ENCODE measurements at regions not wholly inside any gene's neighbourhood (a gene's known extent, or its start where the extent isn't known, plus 50 kb on each side); places are given as distances from the start of the nearest gene placed in this dataset.

- H3K36me3 Mint-ChIP-seq (ENCODE audit: low read depth), result no peaks in the 10 kb centered on the region
- ATAC-seq (ENCODE audit: poor library complexity) (no peak), DNase-seq (no peak)
- Histone ChIP-seq H3K9me3 (ENCODE audit: control insufficient read depth in 1 of 2, insufficient read depth in 1 of 2, low read length in 2 of 2) (no peaks in the 10 kb centered on the region), H3K36me3 (ENCODE audit: insufficient read depth, low read length) (no peaks in the 10 kb centered on the region), H3K4me3 (ENCODE audit: low read length) (no peak overlapping the region), H3K4me1 (ENCODE audit: insufficient read depth, low read length) (no peaks in the 10 kb centered on the region), H3K27me3 (ENCODE audit: control insufficient read depth in 1 of 2, insufficient read depth in 2 of 2, low read length in 2 of 2) (no peaks in the 10 kb centered on the region), H3K27ac (ENCODE audit: low read depth in 1 of 2, low read length in 2 of 2) (no peak overlapping the region)
- no peak overlapping the region for H3K4me3 Mint-ChIP-seq
- POLR2A ChIA-PET, result no interaction called here
- no peak for TF ChIP-seq CTCF (IDR thresholded peaks at IDR 0.05)
- no peaks in the 10 kb centered on the region for H3K4me1 Mint-ChIP-seq (ENCODE audit: low read depth)
- no peaks in the 10 kb centered on the region for H3K27me3 Mint-ChIP-seq
- no peaks in the 10 kb centered on the region for H3K9me3 Mint-ChIP-seq
- CTCF ChIA-PET, result no interaction called here
- intact Hi-C loops (cut with DNase I, micrococcal nuclease), result no loop called here
- no peak overlapping the region for H3K27ac Mint-ChIP-seq
These were observed 199.5 kb upstream of the FAM83B start for GRCh38 chr6:54646951-54647664.

- peaks cover 0 to 4% of the 10 kb centered on the region in 2 experiments for H3K9me3 ChIP-seq (ENCODE audit: control insufficient read depth in 1 of 2, insufficient read depth in 1 of 2, low read length in 2 of 2)
- intact Hi-C loops (cut with DNase I, micrococcal nuclease), result no loop called here
- Mint-ChIP-seq H3K9me3 (peaks cover 3% of the 10 kb centered on the region), H3K4me3 (no peak overlapping the region), H3K36me3 (ENCODE audit: low read depth) (no peaks in the 10 kb centered on the region), H3K27ac (no peak overlapping the region), H3K27me3 (no peaks in the 10 kb centered on the region), H3K4me1 (ENCODE audit: low read depth) (no peaks in the 10 kb centered on the region)
- no peak overlapping the region for H3K4me3 ChIP-seq (ENCODE audit: low read length)
- no peak for ATAC-seq (ENCODE audit: poor library complexity)
- ChIA-PET POLR2A (no interaction called here), CTCF (no interaction called here)
- no peaks in the 10 kb centered on the region for H3K4me1 ChIP-seq (ENCODE audit: insufficient read depth, low read length)
- H3K36me3 ChIP-seq (ENCODE audit: insufficient read depth, low read length), result no peaks in the 10 kb centered on the region
- DNase-seq, result no peak
- TF ChIP-seq CTCF (IDR thresholded peaks at IDR 0.05), result no peak
- H3K27me3 ChIP-seq (ENCODE audit: control insufficient read depth in 1 of 2, insufficient read depth in 2 of 2, low read length in 2 of 2), result no peaks in the 10 kb centered on the region
- no peak overlapping the region for H3K27ac ChIP-seq (ENCODE audit: low read depth in 1 of 2, low read length in 2 of 2)
These were observed 192.2 kb upstream of the FAM83B start for GRCh38 chr6:54654381-54654780.

- intact Hi-C loops (cut with DNase I, micrococcal nuclease), result no loop called here
- no peaks in the 10 kb centered on the region for H3K36me3 ChIP-seq (ENCODE audit: insufficient read depth, low read length)
- DNase-seq, result no peak
- H3K4me1 ChIP-seq (ENCODE audit: insufficient read depth, low read length), result no peaks in the 10 kb centered on the region
- H3K36me3 Mint-ChIP-seq (ENCODE audit: low read depth), result no peaks in the 10 kb centered on the region
- no peak overlapping the region for H3K4me3 Mint-ChIP-seq
- ChIA-PET POLR2A (no interaction called here), CTCF (no interaction called here)
- no peak overlapping the region for H3K27ac ChIP-seq (ENCODE audit: low read depth in 1 of 2, low read length in 2 of 2)
- H3K4me1 Mint-ChIP-seq (ENCODE audit: low read depth), result no peaks in the 10 kb centered on the region
- no peak for ATAC-seq (ENCODE audit: poor library complexity)
- H3K9me3 ChIP-seq (ENCODE audit: control insufficient read depth in 1 of 2, insufficient read depth in 1 of 2, low read length in 2 of 2), result peaks cover 0 to 4% of the 10 kb centered on the region in 2 experiments
- H3K27me3 Mint-ChIP-seq, result no peaks in the 10 kb centered on the region
- no peak for TF ChIP-seq CTCF (IDR thresholded peaks at IDR 0.05)
- no peak overlapping the region for H3K4me3 ChIP-seq (ENCODE audit: low read length)
- H3K27me3 ChIP-seq (ENCODE audit: control insufficient read depth in 1 of 2, insufficient read depth in 2 of 2, low read length in 2 of 2), result no peaks in the 10 kb centered on the region
- peaks cover 3% of the 10 kb centered on the region for H3K9me3 Mint-ChIP-seq
- no peak overlapping the region for H3K27ac Mint-ChIP-seq
These were observed 191.4 kb upstream of the FAM83B start for GRCh38 chr6:54655162-54655561.

Data from CD4-positive, alpha-beta T cell (primary cell).